ENCODE measurements at regions not wholly inside any gene's neighbourhood (a gene's known extent, or its start where the extent isn't known, plus 50 kb on each side); places are given as distances from the start of the nearest gene placed in this dataset.
"Not testable (repeated sequence)": the region's sequence is repeated elsewhere in the genome, so short reads cannot be mapped to it uniquely, and the experiment has no call there.

DNA sequence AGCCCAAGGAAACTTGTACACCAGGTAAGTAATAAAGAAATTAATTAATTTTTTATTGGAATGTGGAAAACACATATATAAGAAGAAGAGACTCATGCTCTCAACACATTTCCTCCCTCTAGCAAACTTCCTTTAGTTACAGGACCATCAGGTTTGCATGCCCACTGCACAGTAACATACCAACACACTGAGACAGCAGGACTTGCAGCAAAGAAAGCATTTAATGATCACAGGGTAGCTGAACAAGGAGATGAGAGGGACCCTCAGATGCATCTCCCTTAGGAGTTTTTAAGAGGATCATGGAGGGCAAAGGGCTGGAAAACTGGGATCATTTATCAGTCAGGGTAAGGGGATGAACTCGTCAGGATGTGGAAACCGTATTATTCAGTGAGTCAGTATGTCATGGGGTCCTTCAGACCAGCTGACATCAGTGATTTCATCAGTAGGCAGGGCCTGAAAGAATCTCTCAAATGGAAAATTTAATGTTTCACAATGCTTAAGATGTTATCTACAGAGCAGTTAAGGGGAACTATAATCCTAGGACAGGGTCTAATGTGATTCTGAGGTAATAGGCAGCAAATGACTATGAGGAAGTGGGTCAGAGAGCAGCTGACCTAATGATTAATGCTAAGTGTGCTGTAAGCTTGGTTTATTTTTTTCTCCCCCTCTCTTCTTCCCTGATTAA, 193.8 kb upstream of the RND3 start:
- no peak for DNase-seq (ENCODE audit: low read depth in 1 of 2, low spot score in 1 of 2)

DNA sequence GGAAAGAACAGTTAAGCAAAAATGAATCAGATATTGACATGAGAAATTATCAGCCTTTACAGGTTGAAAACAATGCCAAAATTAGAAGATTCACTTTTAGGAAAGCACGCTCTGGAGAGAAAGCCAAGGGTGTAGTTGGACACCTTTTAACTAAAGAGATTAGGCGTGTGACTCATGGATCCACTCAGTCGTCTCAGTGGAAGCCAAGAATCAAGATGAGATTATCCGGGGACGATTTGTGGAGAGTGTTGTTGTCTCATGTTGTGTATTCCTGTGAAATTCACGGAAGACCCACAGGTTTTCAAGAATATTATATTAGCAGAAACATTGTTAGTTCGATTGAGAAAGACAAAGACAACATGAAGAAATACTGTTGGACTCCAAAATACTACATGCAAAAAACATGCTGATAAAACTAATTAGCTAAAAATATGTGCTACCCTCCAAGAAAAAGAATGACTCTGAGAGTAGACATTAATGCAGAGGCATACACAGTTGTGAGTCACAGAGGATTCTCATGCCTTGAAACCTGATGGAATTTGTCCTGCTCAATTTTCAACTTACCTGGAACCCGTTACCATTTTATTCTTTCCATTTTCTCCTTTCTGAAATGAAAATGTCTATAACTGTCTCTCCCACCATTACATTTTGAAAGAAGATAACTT, 192.1 kb upstream of the RND3 start:
- no peak for DNase-seq (ENCODE audit: low read depth in 1 of 2, low spot score in 1 of 2)

DNA sequence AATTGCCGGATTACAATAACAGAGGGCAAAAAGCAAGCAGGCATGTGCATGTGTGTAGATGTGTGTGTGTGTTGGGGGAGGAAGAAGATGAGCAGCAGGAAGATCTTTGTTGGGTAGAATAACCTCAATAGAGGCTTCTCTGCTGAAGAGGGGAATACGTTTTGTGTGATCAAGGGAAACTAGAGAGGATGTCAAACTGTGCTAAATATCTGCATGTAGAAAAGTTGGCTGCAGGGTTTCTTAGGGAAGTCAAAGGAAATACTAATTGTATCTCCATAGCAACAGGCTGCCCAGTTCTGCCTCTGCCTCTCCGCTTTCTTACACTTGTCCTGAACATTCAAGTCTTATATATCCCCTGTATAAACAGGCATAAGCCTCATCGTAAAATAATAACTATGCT, 190.1 kb upstream of the RND3 start:
- no peak for DNase-seq (ENCODE audit: low read depth in 1 of 2, low spot score in 1 of 2)

DNA sequence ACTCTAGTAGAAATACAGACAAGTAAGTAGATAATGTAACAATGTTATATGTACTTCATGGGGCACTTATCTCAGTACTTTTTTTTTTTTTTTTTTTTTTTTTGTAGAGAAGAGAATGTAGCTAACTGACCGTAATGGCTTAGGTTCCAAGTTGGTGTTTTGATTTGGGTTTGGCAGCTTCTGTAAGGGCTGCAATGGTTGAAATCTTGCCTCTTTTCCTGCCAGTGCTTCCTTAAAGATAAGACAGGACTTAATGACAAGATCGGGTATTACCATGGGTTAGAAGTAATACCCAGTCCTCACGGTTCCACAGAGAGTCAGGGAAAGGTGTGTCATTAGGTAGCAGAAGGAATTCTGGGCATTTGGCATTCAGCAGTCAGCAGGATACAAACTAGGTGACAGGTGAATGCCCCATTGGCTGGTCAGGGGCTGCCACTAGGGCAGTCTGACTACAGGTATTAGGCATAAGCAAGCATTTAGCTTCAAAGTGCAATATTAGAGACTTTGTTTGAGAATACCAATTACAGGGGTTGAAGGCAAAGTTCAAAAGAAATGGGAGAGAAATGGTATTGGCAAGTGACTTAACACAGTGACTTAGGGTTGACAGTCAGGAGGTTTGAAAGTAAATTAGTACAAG, 189.4 kb upstream of the RND3 start:
- no peak for DNase-seq (ENCODE audit: low read depth in 1 of 2, low spot score in 1 of 2)

DNA sequence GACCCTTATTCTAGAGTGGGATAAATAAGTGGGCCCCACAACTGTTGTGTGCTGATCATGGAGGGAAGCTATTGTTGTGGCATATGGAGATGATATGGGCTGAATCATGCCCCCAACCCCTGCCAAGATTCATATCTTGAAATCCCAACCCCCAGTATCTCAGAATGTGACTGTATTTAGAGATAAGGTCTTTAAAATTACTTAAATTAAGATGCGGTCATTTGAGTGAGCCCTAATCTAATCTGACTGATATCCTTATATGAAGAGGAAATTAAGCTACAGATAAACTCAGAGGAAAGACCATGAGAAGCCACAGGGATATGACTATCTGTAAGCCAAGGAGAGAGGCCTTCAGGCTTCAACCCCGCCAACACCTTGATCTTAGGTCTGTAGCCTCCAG, 188.3 kb upstream of the RND3 start:
- DNase-seq (ENCODE audit: low read depth in 1 of 2, low spot score in 1 of 2) = no peak

DNA sequence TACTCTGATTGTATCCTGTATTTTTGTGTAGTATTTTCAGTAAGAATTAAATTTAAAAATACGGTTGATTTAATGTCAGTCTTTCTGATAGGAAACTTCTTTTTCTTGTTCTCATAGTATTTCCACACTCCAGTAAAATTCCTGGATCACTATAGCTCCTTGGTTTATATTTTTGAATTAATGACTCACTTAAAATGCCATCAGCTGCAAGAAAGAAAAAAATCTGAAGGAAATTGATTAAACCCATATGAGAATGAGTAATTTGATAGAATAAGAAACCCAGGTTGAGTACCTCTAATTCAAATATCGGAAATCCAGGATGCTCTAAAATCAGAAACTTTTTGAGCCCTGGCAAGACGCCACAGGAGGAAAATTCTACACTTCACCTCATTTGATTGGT, 186.8 kb upstream of the RND3 start:
- DNase-seq (ENCODE audit: low read depth in 1 of 2, low spot score in 1 of 2) = no peak

DNA sequence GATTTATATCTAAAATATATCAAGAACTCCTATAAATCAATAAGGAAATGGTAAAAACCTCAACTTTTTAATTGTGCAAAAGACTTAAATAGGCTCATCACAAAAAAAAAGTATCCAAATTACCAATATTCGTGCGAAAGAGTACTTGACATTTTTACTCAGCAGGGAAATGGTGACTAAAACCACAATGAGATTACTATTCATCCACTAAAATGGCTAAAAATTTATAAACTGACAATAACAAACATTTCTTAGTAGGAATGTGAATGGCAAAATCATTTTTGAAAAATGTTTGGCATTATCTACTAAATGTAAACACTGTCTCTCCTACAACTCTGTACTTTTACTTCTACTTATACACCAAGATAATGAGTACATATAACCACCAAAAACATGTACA, 184.8 kb upstream of the RND3 start:
- no peak for DNase-seq (ENCODE audit: low read depth in 1 of 2, low spot score in 1 of 2)

DNA sequence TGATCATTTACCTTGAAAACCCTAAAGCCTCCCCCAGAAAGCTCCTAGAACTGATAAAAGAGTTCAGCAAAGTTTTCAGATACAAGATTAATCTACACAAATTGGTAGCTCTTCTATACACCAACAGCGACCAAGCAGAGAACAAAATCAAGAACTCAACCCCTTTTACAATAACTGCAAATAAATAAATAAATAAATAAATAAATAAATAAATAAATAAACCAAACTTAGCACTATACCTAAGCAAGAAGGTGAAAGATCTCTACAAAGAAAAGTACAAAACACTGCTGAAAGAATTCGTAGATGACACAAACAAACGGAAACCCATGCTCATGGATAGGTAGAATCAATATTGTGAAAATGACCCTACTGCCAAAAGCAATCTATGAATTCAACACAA, 182.0 kb upstream of the RND3 start:
- no peak for DNase-seq (ENCODE audit: low read depth in 1 of 2, low spot score in 1 of 2)

DNA sequence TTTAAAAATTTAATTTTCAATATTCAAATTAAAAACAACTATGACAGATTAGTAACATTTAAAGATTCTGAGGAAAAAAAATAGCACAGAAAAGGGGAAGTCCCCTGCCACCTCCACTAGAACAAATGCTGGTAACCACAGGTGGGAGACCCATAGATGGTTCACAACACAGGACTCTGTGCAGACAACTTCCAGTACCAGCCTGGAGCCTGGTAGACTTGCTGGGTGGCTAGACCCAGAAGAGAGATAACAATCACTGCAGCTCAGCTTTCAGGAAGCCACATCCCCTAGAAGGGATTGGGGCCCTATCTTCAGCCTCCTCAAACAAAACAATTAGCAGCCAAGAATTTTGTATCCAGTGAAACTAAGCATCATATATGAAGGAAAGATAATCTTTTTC, 179.6 kb upstream of the RND3 start:
- not testable (repeated sequence) for DNase-seq (ENCODE audit: low read depth in 1 of 2, low spot score in 1 of 2)

DNA sequence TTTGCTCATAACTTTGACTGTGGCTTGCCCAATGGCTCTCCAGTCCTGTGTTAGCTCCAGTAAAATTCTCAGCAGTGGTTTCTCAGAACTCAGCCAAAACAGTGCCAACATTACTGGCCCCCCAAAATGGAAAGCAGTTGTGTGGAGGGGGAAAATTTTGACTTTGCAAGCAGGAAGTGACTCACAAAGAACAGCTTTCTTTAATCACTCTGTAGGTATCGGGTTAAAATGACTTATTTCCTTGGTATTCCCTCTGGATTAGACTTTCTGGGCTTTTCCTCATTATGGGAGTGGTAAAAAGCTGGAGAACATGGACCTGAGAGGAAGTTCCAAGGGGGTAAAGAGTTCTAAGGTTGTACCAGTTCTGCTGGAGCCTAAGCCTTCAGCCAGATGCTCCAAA, 175.7 kb upstream of the RND3 start:
- DNase-seq (ENCODE audit: low read depth in 1 of 2, low spot score in 1 of 2) = no peak

DNA sequence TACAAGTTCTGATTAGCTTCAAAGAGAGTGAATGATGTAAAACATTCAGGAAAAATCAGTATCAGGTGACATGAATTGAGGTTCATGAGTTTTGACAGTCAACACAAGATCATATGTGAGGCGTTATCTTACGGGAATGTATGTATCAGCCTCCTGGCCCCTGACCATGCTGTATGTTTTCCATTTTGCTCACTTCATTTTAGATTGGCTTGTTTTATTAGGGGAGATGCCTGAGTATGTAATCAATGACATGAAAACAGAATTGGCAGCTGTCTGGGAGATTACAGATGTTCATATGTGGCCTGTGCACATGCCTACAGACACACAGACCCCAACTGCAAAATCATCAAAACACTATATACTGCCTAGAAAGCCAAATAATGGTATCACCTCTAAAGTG, 168.5 kb upstream of the RND3 start:
- no peak for DNase-seq (ENCODE audit: low read depth in 1 of 2, low spot score in 1 of 2)

DNA sequence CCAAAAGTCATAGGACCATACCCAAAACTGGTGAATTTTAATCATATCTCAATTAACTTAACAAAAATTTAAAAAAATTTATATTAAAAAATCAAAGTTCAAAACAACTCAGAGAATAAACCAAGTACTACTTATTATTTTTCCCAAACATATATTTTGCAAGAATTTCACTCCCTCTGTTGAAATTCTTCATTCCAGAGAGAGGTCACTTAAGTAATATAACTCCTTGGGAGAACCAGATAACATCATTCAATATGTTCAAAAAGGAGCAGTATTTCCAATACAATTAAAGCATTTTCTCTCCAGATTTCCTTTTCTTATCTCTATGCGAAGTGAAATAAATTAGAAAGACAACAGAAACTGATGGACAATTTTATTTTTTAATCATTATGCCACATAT, 165.9 kb upstream of the RND3 start:
- no peak for DNase-seq (ENCODE audit: low read depth in 1 of 2, low spot score in 1 of 2)

DNA sequence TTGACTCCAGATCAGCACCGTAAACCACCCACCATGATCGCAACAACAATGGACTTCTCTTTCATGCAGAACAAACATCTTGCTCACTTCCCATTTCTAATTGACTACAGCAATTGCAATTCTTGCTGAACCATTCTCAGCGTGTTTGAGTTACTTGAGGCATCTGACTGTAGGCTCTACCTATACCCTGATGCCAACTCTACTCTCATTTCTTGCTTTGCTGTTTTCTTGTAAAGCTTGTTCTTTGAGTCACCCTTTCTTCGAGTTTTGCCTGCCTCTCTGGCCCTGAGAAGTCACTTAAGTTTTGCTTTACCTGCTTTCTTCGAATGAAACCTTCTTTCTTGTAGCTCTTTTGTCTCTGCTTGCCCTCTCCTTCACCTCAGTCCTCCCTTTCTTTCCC, 160.5 kb upstream of the RND3 start:
- DNase-seq (ENCODE audit: low read depth in 1 of 2, low spot score in 1 of 2) = no peak

DNA sequence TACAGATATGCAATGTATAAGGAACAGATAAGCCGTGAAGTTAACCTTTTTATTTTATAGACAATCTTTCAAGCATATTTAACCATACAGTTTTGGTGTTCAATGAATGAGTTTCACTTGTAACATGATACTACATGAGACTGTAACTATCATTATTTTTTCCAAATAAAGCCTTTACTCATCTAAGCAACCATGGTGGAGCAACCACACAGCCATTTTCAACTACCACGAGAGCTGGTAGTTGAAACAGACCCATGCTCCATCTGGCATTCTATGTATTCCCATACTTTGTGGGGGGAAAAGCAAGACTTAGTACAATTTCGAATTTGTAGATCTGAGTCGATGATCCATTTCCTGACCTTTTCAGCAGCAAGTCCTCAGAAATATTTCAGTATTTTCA, 159.3 kb upstream of the RND3 start:
- no peak for DNase-seq (ENCODE audit: low read depth in 1 of 2, low spot score in 1 of 2)

DNA sequence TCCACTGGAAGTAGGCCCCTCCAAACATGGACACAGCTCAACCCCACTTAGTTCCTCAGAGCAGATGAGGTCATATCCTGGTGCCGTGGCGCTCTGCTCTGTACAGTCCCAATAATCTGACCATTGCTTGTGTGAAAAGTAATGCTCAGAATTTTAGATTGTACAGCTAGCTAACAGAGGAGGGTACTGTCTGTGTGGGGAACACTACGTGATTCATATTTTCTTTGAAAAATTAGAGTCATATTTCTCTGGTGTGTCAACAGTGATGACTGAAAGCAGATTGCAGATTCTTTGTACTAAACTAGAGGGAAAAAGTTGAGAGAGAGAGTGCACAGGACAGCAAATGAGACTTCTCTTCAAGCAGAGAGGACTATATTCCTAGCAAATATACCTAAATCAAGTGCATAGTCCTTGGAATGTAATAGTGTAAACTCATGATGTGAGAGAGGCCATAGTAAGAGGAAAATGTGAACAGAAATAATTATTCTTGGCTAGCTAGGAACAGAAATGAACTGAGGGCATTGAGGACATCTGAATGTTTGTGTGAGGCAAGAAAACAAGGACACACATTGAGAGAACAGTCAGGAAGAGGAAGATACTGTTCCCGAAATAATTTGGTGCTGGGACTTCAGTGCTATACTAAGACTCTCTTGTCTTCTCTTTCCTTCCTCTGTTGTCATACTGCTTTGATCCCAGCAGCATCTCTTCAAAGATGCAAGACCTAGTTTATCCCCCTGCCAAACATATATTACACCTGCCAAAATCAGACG, 157.0 kb upstream of the RND3 start:
- no peak for DNase-seq (ENCODE audit: low read depth in 1 of 2, low spot score in 1 of 2)

DNA sequence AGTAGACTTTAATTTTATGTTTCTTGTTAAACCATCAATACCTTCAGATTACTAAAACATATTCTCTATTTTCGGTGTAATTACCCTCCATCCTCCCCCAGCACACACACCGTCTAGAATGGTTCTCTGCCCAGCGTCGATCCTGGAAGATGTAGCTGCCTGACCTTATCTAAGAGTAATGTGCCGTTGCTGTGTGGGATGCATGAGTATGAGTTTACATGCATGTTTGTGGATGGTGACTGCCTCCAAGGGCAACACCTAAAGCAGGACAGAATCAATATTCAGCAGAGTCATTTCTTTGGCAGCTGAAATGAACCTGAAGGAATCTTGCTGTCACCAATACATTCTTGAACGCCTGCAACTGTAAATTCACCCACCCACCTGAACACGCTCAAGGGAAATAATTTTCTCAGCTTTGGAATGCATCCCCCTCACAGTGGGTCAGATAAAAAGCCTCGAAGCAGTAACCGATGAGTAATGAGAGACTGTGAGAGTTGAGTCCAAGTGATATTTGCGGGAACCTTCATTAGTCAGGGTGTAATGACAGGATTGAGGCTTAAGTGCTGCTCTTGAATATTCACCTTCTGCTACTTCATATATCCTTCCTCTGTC, 155.8 kb upstream of the RND3 start:
- no peak for DNase-seq (ENCODE audit: low read depth in 1 of 2, low spot score in 1 of 2)

DNA sequence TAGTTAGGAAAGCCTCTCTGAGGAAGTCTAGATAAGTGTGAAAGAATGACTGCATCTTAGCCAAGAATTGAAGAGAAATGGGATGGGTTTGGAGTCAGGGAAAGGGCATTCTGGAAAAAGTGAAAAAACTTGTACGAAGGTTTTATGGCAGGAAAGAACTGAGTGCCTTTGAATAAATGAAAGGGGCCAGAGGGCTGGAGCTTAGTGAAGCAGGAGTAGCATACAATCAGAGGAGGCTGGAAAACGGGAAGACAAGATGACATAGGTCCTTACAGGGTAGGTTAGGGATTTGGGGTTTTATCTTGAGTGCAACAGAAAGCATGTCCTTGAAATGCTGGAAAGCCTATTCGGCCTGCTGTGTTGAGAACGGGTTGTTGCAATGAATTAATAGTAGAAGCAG, 152.6 kb upstream of the RND3 start:
- no peak for DNase-seq (ENCODE audit: low read depth in 1 of 2, low spot score in 1 of 2)

DNA sequence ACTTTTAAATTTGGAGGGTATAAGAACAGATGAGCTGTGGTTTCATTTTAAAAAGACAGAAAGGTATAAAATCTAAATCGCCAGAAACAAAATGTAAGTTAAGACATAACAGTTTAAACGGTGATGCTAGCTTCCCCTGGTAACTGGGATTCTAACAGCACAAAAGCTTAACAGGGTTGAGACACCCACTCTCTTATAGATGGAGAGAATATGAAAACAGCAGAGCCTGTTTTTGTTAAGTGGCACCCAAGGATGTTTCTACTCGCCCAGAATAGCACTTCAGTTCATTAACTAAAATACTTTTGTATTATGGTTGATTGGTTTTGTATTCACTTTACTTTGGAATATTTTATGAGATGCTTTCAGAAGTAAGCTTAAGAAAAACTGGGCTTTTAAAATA, 151.9 kb upstream of the RND3 start:
- no peak for DNase-seq (ENCODE audit: low read depth in 1 of 2, low spot score in 1 of 2)

DNA sequence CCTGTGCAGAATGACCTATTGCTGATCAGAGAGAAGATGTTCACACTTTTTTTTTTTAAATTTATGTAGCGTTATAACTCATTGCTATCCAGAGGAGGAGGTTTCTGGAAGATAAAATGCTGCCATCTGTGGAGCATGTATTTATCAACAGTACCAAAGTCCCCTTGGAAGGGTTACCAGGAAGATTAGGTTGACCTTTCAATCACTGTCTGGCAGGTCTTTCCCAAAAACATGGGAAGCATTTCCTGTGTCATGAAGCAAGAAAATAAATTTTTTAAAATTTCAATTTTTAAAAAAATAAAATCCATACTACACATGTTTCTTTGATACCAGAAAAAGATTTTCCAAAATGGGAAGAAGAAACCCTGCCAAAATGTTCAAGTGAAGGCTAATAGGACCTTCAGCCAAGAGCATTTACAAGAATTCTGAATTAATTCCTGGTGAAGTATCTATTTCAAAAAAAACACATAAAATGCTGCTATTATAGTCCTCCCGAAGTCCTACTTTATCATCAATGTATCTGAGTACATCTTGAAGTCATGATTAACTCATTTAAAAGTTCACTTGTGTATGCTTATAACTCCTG, 143.9 kb upstream of the RND3 start:
- no peak for DNase-seq (ENCODE audit: low read depth in 1 of 2, low spot score in 1 of 2)

DNA sequence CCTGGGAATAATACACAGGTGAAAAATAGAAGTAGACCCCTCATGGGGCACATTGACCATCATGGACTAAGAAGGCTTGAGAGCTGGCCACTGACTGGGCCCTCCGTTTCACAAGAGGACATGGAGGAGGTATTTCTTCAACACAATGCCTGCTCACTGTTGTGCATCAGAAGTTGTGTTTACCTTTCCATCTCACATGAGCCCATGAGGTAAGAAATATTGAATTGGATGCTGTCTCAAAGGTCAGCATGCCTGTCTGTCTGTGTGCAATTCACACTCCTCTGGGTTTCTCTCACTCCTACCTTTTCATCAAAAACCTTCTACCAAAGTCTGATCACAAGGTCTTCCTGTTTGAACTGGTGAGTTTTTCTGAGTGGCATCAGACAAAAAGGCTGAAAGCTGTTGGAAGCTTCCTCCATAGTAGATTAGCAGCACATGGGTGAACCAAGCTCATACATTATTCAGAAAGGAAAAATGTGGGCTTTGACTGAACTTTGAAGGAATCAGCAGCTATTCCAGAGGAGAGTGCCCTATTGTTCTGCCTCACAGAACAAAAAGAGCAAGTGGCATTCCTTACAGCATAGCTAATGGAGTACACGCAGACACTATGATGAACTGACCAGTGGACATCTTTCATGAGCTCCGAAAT, 143.2 kb upstream of the RND3 start:
- no peak for DNase-seq (ENCODE audit: low read depth in 1 of 2, low spot score in 1 of 2)

DNA sequence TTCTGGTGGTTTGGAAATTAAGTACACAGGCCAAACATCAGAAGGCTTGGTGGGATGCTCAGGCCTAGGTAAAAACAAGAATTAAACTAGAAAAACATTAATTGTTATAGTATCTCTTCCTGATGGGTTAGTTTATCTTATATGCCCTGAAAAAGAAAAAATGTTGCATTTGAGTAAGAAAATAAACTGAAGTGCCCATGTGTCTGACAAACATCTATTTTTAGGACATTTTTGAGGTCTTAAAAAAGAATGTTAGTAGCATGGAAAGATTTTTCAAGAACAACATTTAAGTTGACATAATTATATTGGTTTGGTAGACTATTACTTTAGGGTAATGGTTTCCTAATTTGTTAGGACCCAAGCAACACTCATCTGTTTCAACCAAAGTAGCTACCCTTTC, 140.1 kb upstream of the RND3 start:
- DNase-seq (ENCODE audit: low read depth in 1 of 2, low spot score in 1 of 2) = no peak

Data from activated CD4-positive, alpha-beta T cell treated with anti-CD3 and anti-CD28 coated beads, Interleukin-2, amount 50 U/mL, for 24 hours (primary cell).